Liver (tissue), 8 donors: ENCODE measurements at regions not wholly inside any gene's neighbourhood (a gene's known extent, or its start where the extent isn't known, plus 50 kb on each side); places are given as distances from the start of the nearest gene placed in this dataset.

ENCODE experiments used
- DNase-seq: peaks from one replicate; pipeline ENCODE4 v3.0.0-alpha.2; 2017; ENCODE audit warnings: low spot score
- H3K27ac ChIP-seq, 2 donors: one replicate each; pipeline ENCODE4 v1.7.0; 2013; ENCODE audit warnings: inconsistent platforms in 2 of 2, low read length in 2 of 2, control low read depth in 1 of 2, low read depth in 1 of 2, mild to moderate bottlenecking in 1 of 2
- H3K27me3 ChIP-seq, 4 donors: one replicate each; pipeline versions ENCODE4 v1.6.1 to v1.7.0; 2013; ENCODE audit warnings: low read length in 3 of 4, inconsistent platforms in 1 of 4, mild to moderate bottlenecking in 1 of 4, moderate library complexity in 1 of 4; ENCODE audit not compliant: control insufficient read depth in 4 of 4, insufficient read depth in 4 of 4
- H3K36me3 ChIP-seq, 4 donors: one replicate each; pipeline versions ENCODE4 v1.6.1 to v1.7.0; 2013; ENCODE audit warnings: low read length in 3 of 4, mild to moderate bottlenecking in 3 of 4, low read depth in 1 of 4, moderate library complexity in 1 of 4; ENCODE audit not compliant: control insufficient read depth in 4 of 4, insufficient read depth in 3 of 4
- H3K4me1 ChIP-seq, 4 donors: one replicate each; pipeline versions ENCODE4 v1.6.1 to v1.7.0; 2013; ENCODE audit warnings: low read length in 3 of 4, mild to moderate bottlenecking in 3 of 4, moderate library complexity in 1 of 4; ENCODE audit not compliant: control insufficient read depth in 4 of 4, insufficient read depth in 4 of 4
- H3K4me3 ChIP-seq, 3 donors: one replicate each; pipeline versions ENCODE4 v1.6.1 to v1.7.0; 2013; ENCODE audit warnings: low read length in 3 of 3, control low read depth in 1 of 3, low read depth in 1 of 3, mild to moderate bottlenecking in 1 of 3
- H3K9ac ChIP-seq, 2 donors: one replicate each; pipeline ENCODE4 v1.7.0; 2013; ENCODE audit warnings: low read length in 2 of 2, mild to moderate bottlenecking in 2 of 2, moderate library complexity in 2 of 2, control low read depth in 1 of 2, low read depth in 1 of 2
- H3K9me3 ChIP-seq, 4 donors: one replicate each; pipeline versions ENCODE4 v1.6.1 to v1.7.0; 2013; ENCODE audit warnings: low read length in 3 of 4; ENCODE audit not compliant: control insufficient read depth in 4 of 4
- EGR1 ChIP-seq, 2 donors: IDR thresholded peaks; 2 replicates each; pipeline ENCODE4 v1.6.1; 2016 to 2018; ENCODE audit warnings: antibody characterized with exemption in 2 of 2, low read depth in 2 of 2
- FOXA1 ChIP-seq: IDR thresholded peaks from 2 replicates; pipeline ENCODE4 v1.6.1; 2016; ENCODE audit warnings: antibody characterized with exemption
- FOXA2 ChIP-seq: IDR thresholded peaks from 2 replicates; pipeline ENCODE4 v1.6.1; 2016; ENCODE audit warnings: antibody characterized with exemption
- GABPA ChIP-seq, 2 donors: IDR thresholded peaks in 1 of 2; conservative IDR thresholded peaks in 1 of 2; 2 replicates each; pipeline ENCODE4 v1.6.1; 2016; ENCODE audit warnings: antibody characterized with exemption in 2 of 2, mild to moderate bottlenecking in 1 of 2, moderate library complexity in 1 of 2
- HNF4A ChIP-seq, 2 donors: conservative IDR thresholded peaks; 2 replicates each; pipeline ENCODE4 v1.6.1; 2016; ENCODE audit warnings: antibody characterized with exemption in 2 of 2, mild to moderate bottlenecking in 2 of 2
- HNF4G ChIP-seq: IDR thresholded peaks from 2 replicates; pipeline ENCODE4 v1.6.1; 2016; ENCODE audit warnings: antibody characterized with exemption
- JUND ChIP-seq, 2 donors: IDR thresholded peaks; 2 replicates each; pipeline ENCODE4 v1.6.1; 2016; ENCODE audit warnings: antibody characterized with exemption in 2 of 2
- NR2F2 ChIP-seq: IDR thresholded peaks from 2 replicates; pipeline ENCODE4 v1.6.1; 2016; ENCODE audit warnings: antibody characterized with exemption
- RAD21 ChIP-seq, 2 donors: IDR thresholded peaks; 2 replicates each; pipeline ENCODE4 v1.6.1; 2016; ENCODE audit warnings: antibody characterized with exemption in 2 of 2, mild to moderate bottlenecking in 2 of 2
- RXRA ChIP-seq, 2 donors: IDR thresholded peaks; 2 replicates each; pipeline ENCODE4 v1.6.1; 2017 to 2018; ENCODE audit warnings: antibody characterized with exemption in 2 of 2, mild to moderate bottlenecking in 1 of 2
- TAF1 ChIP-seq: conservative IDR thresholded peaks from 2 replicates; pipeline ENCODE4 v1.6.1; 2016; ENCODE audit warnings: antibody characterized with exemption, mild to moderate bottlenecking
- YY1 ChIP-seq: IDR thresholded peaks from 2 replicates; pipeline ENCODE4 v1.6.1; 2016; ENCODE audit warnings: antibody characterized with exemption, mild to moderate bottlenecking
- WGBS: extraction: QIAGEN DNeasy Blood & Tissue Kit; methylation state at CpG from one replicate; pipeline ENCODE4 v1.1.7; 2013; 5-methylcytosine and 5-hydroxymethylcytosine counted together
- TF ChIP-seq, protein P1 (sequence below): IDR thresholded peaks from 2 replicates; pipeline ENCODE4 v1.6.1; 2016; ENCODE audit warnings: antibody characterized with exemption
- TF ChIP-seq, protein P2 (sequence below): IDR thresholded peaks from 2 replicates; pipeline ENCODE4 v1.6.1; 2016; ENCODE audit warnings: antibody characterized with exemption
- TF ChIP-seq, protein P3 (sequence below): IDR thresholded peaks from 2 replicates; pipeline ENCODE4 v1.6.1; 2016; ENCODE audit warnings: antibody characterized with exemption, mild to moderate bottlenecking
- TF ChIP-seq, protein P4 (sequence below): IDR thresholded peaks from 2 replicates; pipeline ENCODE4 v1.6.1; 2016; ENCODE audit warnings: antibody characterized with exemption
- TF ChIP-seq, protein P5 (sequence below): fragments of 150-350 bp; IDR thresholded peaks from 2 replicates; pipeline ENCODE4 v1.5.1; 2017; ENCODE audit warnings: improper control_type of control experiment, low read depth, low read length; ENCODE audit not compliant: missing input control
- donor health status: healthy.
- donor health status: healthy.
- donor health status: healthy.
- donor health status: healthy.
- donor health status: healthy.

DNA sequence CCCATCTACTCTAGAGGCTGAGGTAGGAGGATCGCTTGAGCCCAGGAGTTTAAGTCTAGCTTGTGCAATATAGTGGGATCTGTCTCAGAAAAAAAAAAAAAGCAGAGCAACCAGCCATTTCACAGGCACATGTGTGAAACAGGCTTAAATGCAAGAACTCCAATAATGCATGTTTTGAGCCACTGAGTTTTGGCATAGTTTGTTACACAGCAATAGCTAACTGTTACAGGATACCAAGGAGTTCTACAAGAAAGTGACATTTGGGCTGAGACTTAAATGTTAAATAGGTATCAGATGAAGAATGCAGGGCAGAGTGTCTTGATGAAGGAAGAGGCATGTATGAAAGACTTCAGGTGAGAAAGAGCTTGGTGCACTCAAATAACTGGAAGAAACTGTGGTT is 240.0 kb upstream of the FOXN3 start:
- Histone ChIP-seq H3K9me3 (peaks cover 0 to 2% (median 0%) of the 10 kb centered on the region in 4 donors), H3K27ac (no peak overlapping the region), H3K4me1 (peaks cover 0 to 30% (median 13%) of the 10 kb centered on the region in 4 donors), H3K9ac (no peak overlapping the region), H3K4me3 (no peak overlapping the region), H3K27me3 (no peaks in the 10 kb centered on the region), H3K36me3 (no peaks in the 10 kb centered on the region)
- DNase-seq, result no peak
- no peak for TF ChIP-seq GABPA (IDR thresholded peaks at IDR 0.05 in 1 of 2, conservative IDR thresholded peaks at IDR 0.05 in 1 of 2)
- TF ChIP-seq, protein P1, sequence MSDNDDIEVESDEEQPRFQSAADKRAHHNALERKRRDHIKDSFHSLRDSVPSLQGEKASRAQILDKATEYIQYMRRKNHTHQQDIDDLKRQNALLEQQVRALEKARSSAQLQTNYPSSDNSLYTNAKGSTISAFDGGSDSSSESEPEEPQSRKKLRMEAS, result no peak
- TF ChIP-seq, protein P2, sequence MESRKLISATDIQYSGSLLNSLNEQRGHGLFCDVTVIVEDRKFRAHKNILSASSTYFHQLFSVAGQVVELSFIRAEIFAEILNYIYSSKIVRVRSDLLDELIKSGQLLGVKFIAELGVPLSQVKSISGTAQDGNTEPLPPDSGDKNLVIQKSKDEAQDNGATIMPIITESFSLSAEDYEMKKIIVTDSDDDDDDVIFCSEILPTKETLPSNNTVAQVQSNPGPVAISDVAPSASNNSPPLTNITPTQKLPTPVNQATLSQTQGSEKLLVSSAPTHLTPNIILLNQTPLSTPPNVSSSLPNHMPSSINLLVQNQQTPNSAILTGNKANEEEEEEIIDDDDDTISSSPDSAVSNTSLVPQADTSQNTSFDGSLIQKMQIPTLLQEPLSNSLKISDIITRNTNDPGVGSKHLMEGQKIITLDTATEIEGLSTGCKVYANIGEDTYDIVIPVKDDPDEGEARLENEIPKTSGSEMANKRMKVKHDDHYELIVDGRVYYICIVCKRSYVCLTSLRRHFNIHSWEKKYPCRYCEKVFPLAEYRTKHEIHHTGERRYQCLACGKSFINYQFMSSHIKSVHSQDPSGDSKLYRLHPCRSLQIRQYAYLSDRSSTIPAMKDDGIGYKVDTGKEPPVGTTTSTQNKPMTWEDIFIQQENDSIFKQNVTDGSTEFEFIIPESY, result no peak
- no peak for TF ChIP-seq FOXA1
- TF ChIP-seq JUND (IDR thresholded peaks at IDR 0.05), result no peak
- TF ChIP-seq EGR1 (IDR thresholded peaks at IDR 0.05; ENCODE audit: low read depth in 2 of 2), result no peak
- TF ChIP-seq, protein P3, sequence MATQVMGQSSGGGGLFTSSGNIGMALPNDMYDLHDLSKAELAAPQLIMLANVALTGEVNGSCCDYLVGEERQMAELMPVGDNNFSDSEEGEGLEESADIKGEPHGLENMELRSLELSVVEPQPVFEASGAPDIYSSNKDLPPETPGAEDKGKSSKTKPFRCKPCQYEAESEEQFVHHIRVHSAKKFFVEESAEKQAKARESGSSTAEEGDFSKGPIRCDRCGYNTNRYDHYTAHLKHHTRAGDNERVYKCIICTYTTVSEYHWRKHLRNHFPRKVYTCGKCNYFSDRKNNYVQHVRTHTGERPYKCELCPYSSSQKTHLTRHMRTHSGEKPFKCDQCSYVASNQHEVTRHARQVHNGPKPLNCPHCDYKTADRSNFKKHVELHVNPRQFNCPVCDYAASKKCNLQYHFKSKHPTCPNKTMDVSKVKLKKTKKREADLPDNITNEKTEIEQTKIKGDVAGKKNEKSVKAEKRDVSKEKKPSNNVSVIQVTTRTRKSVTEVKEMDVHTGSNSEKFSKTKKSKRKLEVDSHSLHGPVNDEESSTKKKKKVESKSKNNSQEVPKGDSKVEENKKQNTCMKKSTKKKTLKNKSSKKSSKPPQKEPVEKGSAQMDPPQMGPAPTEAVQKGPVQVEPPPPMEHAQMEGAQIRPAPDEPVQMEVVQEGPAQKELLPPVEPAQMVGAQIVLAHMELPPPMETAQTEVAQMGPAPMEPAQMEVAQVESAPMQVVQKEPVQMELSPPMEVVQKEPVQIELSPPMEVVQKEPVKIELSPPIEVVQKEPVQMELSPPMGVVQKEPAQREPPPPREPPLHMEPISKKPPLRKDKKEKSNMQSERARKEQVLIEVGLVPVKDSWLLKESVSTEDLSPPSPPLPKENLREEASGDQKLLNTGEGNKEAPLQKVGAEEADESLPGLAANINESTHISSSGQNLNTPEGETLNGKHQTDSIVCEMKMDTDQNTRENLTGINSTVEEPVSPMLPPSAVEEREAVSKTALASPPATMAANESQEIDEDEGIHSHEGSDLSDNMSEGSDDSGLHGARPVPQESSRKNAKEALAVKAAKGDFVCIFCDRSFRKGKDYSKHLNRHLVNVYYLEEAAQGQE, result no peak
- no peak for TF ChIP-seq RAD21 (IDR thresholded peaks at IDR 0.05)
- TF ChIP-seq YY1, result no peak
- no peak for TF ChIP-seq TAF1
- TF ChIP-seq NR2F2, result no peak
- TF ChIP-seq, protein P4, sequence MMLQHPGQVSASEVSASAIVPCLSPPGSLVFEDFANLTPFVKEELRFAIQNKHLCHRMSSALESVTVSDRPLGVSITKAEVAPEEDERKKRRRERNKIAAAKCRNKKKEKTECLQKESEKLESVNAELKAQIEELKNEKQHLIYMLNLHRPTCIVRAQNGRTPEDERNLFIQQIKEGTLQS, result no peak
- TF ChIP-seq HNF4G, result no peak
- WGBS, result 100% methylated on average over 1 of the region's 1 CpG

DNA sequence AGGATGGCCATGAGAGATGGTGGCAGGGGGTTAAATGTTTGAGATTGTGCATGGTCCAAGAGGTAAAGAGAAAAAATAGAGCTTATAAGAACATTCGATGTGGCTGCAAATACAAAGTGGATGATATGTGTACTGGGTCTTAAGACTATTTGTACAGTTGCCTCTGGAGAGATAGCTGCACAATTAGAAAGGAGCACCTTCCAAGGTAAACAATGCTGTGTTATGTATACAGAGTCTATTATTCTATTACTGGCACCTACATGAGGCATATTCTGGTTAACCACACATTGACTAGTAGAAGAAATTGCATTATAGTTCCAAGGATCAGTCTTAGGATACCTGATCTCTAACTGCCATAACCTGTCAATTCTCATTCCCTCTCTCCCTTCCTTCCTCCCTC is 238.0 kb upstream of the FOXN3 start:
- Histone ChIP-seq H3K4me1 (peaks cover 0 to 23% (median 11%) of the 10 kb centered on the region in 4 donors), H3K27me3 (no peaks in the 10 kb centered on the region), H3K9ac (no peak overlapping the region), H3K9me3 (peaks cover 0 to 2% (median 0%) of the 10 kb centered on the region in 4 donors), H3K4me3 (no peak overlapping the region), H3K36me3 (no peaks in the 10 kb centered on the region), H3K27ac (no peak overlapping the region)
- WGBS, result 59% methylated on average over 1 of the region's 1 CpG
- DNase-seq, result no peak
- TF ChIP-seq JUND (IDR thresholded peaks at IDR 0.05), result no peak
- TF ChIP-seq HNF4A (conservative IDR thresholded peaks at IDR 0.05), result no peak
- TF ChIP-seq FOXA2, result no peak
- TF ChIP-seq, protein P2, result no peak
- no peak for TF ChIP-seq TAF1
- no peak for TF ChIP-seq NR2F2
- TF ChIP-seq RAD21 (IDR thresholded peaks at IDR 0.05), result no peak
- TF ChIP-seq YY1, result no peak
- TF ChIP-seq, protein P5, sequence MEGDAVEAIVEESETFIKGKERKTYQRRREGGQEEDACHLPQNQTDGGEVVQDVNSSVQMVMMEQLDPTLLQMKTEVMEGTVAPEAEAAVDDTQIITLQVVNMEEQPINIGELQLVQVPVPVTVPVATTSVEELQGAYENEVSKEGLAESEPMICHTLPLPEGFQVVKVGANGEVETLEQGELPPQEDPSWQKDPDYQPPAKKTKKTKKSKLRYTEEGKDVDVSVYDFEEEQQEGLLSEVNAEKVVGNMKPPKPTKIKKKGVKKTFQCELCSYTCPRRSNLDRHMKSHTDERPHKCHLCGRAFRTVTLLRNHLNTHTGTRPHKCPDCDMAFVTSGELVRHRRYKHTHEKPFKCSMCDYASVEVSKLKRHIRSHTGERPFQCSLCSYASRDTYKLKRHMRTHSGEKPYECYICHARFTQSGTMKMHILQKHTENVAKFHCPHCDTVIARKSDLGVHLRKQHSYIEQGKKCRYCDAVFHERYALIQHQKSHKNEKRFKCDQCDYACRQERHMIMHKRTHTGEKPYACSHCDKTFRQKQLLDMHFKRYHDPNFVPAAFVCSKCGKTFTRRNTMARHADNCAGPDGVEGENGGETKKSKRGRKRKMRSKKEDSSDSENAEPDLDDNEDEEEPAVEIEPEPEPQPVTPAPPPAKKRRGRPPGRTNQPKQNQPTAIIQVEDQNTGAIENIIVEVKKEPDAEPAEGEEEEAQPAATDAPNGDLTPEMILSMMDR, result no peak
- TF ChIP-seq RXRA (IDR thresholded peaks at IDR 0.05), result no peak
- TF ChIP-seq, protein P3, result no peak
- no peak for TF ChIP-seq GABPA (IDR thresholded peaks at IDR 0.05 in 1 of 2, conservative IDR thresholded peaks at IDR 0.05 in 1 of 2)
- TF ChIP-seq, protein P1, result no peak
- no peak for TF ChIP-seq EGR1 (IDR thresholded peaks at IDR 0.05; ENCODE audit: low read depth in 2 of 2)
